ENCODE measurements at regions not wholly inside any gene's neighbourhood (a gene's known extent, or its start where the extent isn't known, plus 50 kb on each side); places are given as distances from the start of the nearest gene placed in this dataset.

DNA sequence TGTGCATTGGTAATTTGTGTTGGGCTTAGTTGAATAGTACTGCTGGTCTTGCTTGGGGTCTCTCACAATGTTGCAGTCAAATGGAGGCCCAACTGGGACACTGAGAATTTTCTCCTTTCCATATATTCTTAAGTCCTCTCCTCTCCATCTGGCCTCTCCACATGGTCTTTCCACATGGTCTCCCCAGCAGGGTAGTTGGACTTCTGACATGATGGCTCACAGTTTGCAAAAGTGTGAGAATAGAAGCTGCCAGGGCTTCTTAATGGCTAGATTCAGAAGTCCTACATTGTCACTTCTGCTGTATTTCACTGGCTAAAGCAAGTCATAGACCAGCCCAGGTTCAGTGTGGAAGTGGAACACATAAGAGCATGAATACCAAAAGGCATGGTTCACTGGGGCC is 318.5 kb upstream of the TNP1 start:
- TF ChIP-seq TAF1 (IDR thresholded peaks at IDR 0.05; ENCODE audit: borderline replicate concordance, low read depth, low read length) (no peak), MYC (IDR thresholded peaks at IDR 0.05; ENCODE audit: insufficient read depth, insufficient read length, insufficient replicate concordance, low read length, severe bottlenecking) (no peak), MTA3 (IDR thresholded peaks at IDR 0.05; ENCODE audit: borderline replicate concordance, low read length) (no peak), CBFB (IDR thresholded peaks at IDR 0.05; ENCODE audit: low read depth) (no peak), HDAC6 (IDR thresholded peaks at IDR 0.05; ENCODE audit: unreplicated experiment) (no peak), EED (IDR thresholded peaks at IDR 0.05; ENCODE audit: low read depth) (no peak), TCF12 (IDR thresholded peaks at IDR 0.05; ENCODE audit: low read depth, low read length) (no peak), NFYB (IDR thresholded peaks at IDR 0.05; ENCODE audit: insufficient read depth, low read depth, low read length) (no peak), RFX5 (IDR thresholded peaks at IDR 0.05; ENCODE audit: low read depth, low read length) (no peak), NFXL1 (IDR thresholded peaks at IDR 0.05; ENCODE audit: borderline replicate concordance) (no peak)
- TF ChIP-seq, protein P1, sequence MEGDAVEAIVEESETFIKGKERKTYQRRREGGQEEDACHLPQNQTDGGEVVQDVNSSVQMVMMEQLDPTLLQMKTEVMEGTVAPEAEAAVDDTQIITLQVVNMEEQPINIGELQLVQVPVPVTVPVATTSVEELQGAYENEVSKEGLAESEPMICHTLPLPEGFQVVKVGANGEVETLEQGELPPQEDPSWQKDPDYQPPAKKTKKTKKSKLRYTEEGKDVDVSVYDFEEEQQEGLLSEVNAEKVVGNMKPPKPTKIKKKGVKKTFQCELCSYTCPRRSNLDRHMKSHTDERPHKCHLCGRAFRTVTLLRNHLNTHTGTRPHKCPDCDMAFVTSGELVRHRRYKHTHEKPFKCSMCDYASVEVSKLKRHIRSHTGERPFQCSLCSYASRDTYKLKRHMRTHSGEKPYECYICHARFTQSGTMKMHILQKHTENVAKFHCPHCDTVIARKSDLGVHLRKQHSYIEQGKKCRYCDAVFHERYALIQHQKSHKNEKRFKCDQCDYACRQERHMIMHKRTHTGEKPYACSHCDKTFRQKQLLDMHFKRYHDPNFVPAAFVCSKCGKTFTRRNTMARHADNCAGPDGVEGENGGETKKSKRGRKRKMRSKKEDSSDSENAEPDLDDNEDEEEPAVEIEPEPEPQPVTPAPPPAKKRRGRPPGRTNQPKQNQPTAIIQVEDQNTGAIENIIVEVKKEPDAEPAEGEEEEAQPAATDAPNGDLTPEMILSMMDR (IDR thresholded peaks at IDR 0.05 in 2 of 3, conservative IDR thresholded peaks at IDR 0.05 in 1 of 3; ENCODE audit: control insufficient read depth in 2 of 3, extremely low read depth in 1 of 3, insufficient read depth in 1 of 3, low read depth in 3 of 3, low read length in 3 of 3) = no peak
- TF ChIP-seq, protein P2, sequence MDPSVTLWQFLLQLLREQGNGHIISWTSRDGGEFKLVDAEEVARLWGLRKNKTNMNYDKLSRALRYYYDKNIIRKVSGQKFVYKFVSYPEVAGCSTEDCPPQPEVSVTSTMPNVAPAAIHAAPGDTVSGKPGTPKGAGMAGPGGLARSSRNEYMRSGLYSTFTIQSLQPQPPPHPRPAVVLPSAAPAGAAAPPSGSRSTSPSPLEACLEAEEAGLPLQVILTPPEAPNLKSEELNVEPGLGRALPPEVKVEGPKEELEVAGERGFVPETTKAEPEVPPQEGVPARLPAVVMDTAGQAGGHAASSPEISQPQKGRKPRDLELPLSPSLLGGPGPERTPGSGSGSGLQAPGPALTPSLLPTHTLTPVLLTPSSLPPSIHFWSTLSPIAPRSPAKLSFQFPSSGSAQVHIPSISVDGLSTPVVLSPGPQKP (IDR thresholded peaks at IDR 0.05; ENCODE audit: low read depth, low read length) = no peak
- TF ChIP-seq, protein P3, sequence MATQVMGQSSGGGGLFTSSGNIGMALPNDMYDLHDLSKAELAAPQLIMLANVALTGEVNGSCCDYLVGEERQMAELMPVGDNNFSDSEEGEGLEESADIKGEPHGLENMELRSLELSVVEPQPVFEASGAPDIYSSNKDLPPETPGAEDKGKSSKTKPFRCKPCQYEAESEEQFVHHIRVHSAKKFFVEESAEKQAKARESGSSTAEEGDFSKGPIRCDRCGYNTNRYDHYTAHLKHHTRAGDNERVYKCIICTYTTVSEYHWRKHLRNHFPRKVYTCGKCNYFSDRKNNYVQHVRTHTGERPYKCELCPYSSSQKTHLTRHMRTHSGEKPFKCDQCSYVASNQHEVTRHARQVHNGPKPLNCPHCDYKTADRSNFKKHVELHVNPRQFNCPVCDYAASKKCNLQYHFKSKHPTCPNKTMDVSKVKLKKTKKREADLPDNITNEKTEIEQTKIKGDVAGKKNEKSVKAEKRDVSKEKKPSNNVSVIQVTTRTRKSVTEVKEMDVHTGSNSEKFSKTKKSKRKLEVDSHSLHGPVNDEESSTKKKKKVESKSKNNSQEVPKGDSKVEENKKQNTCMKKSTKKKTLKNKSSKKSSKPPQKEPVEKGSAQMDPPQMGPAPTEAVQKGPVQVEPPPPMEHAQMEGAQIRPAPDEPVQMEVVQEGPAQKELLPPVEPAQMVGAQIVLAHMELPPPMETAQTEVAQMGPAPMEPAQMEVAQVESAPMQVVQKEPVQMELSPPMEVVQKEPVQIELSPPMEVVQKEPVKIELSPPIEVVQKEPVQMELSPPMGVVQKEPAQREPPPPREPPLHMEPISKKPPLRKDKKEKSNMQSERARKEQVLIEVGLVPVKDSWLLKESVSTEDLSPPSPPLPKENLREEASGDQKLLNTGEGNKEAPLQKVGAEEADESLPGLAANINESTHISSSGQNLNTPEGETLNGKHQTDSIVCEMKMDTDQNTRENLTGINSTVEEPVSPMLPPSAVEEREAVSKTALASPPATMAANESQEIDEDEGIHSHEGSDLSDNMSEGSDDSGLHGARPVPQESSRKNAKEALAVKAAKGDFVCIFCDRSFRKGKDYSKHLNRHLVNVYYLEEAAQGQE (IDR thresholded peaks at IDR 0.05; ENCODE audit: low read depth, low read length) = no peak

All from GM12878 (cell line).